MM.1S (cell line): ENCODE measurements at regions not wholly inside any gene's neighbourhood (a gene's known extent, or its start where the extent isn't known, plus 50 kb on each side); places are given as distances from the start of the nearest gene placed in this dataset.

Experiments used
- EZH2 ChIP-seq: fragments of 300-600 bp; sonication (generic); optimal IDR thresholded peaks from 2 replicates; pipeline ENCODE3; 2017; ENCODE audit warnings: low read depth, mild to moderate bottlenecking, antibody characterized with exemption, low read length, mixed read lengths
- EZH2phosphoT487 ChIP-seq: fragments of 300-600 bp; sonication (generic); IDR thresholded peaks from 2 replicates; pipeline ENCODE4 v1.6.1; 2018; ENCODE audit warnings: antibody characterized with exemption, low read length
- TF ChIP-seq, protein P1 (sequence below): fragments of 300-600 bp; sonication (generic); IDR thresholded peaks from 2 replicates; pipeline ENCODE4 v1.5.1; 2016; ENCODE audit warnings: antibody characterized with exemption, low read length, mixed read lengths

DNA sequence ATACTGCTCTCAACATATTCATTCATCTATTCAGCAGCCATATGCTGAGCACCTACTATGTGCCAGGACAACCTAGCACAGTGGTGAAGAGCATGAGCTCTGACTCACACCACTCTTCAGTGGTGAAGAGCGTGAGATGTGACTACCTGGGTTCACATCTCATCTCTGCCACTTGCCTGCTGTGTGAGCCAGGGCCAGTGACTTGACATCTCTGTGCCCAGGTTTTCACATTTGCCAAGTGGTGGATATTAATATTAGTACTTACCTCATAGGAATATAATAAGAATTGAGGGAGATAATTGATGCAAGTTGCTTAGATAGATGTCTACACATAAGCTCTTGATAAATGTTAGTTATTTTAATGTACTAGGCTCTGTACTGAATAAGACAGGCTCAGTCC lies 488.9 kb downstream of the PTPRU start:
- TF ChIP-seq, protein P1, sequence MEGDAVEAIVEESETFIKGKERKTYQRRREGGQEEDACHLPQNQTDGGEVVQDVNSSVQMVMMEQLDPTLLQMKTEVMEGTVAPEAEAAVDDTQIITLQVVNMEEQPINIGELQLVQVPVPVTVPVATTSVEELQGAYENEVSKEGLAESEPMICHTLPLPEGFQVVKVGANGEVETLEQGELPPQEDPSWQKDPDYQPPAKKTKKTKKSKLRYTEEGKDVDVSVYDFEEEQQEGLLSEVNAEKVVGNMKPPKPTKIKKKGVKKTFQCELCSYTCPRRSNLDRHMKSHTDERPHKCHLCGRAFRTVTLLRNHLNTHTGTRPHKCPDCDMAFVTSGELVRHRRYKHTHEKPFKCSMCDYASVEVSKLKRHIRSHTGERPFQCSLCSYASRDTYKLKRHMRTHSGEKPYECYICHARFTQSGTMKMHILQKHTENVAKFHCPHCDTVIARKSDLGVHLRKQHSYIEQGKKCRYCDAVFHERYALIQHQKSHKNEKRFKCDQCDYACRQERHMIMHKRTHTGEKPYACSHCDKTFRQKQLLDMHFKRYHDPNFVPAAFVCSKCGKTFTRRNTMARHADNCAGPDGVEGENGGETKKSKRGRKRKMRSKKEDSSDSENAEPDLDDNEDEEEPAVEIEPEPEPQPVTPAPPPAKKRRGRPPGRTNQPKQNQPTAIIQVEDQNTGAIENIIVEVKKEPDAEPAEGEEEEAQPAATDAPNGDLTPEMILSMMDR: no peak
- TF ChIP-seq EZH2 (no peak), EZH2phosphoT487 (no peak)
